GM21515 (cell line): ENCODE measurements at regions not wholly inside any gene's neighbourhood (a gene's known extent, or its start where the extent isn't known, plus 50 kb on each side); places are given as distances from the start of the nearest gene placed in this dataset.
"Not testable (repeated sequence)": the region's sequence is repeated elsewhere in the genome, so short reads cannot be mapped to it uniquely, and the experiment has no call there.

Source experiments
- ATAC-seq: cut with Tn5 transposase; IDR thresholded peaks from one replicate; pipeline ENCODE4 v1.9.1; 2021; ENCODE audit not compliant: unreplicated experiment

GRCh38 chr19:28314756-28315155, 898.2 kb downstream of the UQCRFS1 start:
- ATAC-seq = no peak

- ATAC-seq = no peak
Observed at GRCh38 chr19:28314287-28314686, 898.7 kb downstream of the UQCRFS1 start.

GRCh38 chr19:28313633-28314032, 899.3 kb downstream of the UQCRFS1 start:
- ATAC-seq = no peak

- ATAC-seq = no peak
Observed at GRCh38 chr19:28312269-28312668, 900.7 kb downstream of the UQCRFS1 start.

GRCh38 chr19:28310829-28311228, 902.1 kb downstream of the UQCRFS1 start:
- not testable (repeated sequence) for ATAC-seq

- no peak for ATAC-seq
Observed at GRCh38 chr19:28309070-28309469, 903.9 kb downstream of the UQCRFS1 start.

- no peak for ATAC-seq
Observed at GRCh38 chr19:28307963-28308362, 905.0 kb downstream of the UQCRFS1 start.

- no peak for ATAC-seq
Observed at GRCh38 chr19:28307487-28307886, 905.5 kb downstream of the UQCRFS1 start.

- no peak for ATAC-seq
Observed at GRCh38 chr19:28305513-28305912, 907.4 kb downstream of the UQCRFS1 start.

- ATAC-seq = no peak
Observed at GRCh38 chr19:28303502-28303901, 909.4 kb downstream of the UQCRFS1 start.

GRCh38 chr19:28301961-28302360, 911.0 kb downstream of the UQCRFS1 start:
- no peak for ATAC-seq

- no peak for ATAC-seq
Observed at GRCh38 chr19:28301463-28301862, 911.5 kb downstream of the UQCRFS1 start.

GRCh38 chr19:28299649-28300048, 913.3 kb downstream of the UQCRFS1 start:
- ATAC-seq = no peak

- no peak for ATAC-seq
Observed at GRCh38 chr19:28297586-28298157, 915.3 kb downstream of the UQCRFS1 start.

- no peak for ATAC-seq
Observed at GRCh38 chr19:28297036-28297435, 915.9 kb downstream of the UQCRFS1 start.

GRCh38 chr19:28296506-28296905, 916.4 kb downstream of the UQCRFS1 start:
- no peak for ATAC-seq

GRCh38 chr19:28294975-28295374, 918.0 kb downstream of the UQCRFS1 start:
- ATAC-seq = not testable (repeated sequence)

- no peak for ATAC-seq
Observed at GRCh38 chr19:28294395-28294794, 918.6 kb downstream of the UQCRFS1 start.

- ATAC-seq = no peak
Observed at GRCh38 chr19:28293685-28294084, 919.3 kb downstream of the UQCRFS1 start.

- no peak for ATAC-seq
Observed at GRCh38 chr19:28292822-28293500, 920.0 kb downstream of the UQCRFS1 start.

- no peak for ATAC-seq
Observed at GRCh38 chr19:28291874-28292273, 921.1 kb downstream of the UQCRFS1 start.

- no peak for ATAC-seq
Observed at GRCh38 chr19:28290963-28291657, 921.8 kb downstream of the UQCRFS1 start.
